ENCODE measurements at regions not wholly inside any gene's neighbourhood (a gene's known extent, or its start where the extent isn't known, plus 50 kb on each side); places are given as distances from the start of the nearest gene placed in this dataset.

GRCh38 chr22:49169074-49169744 lies 658.5 kb downstream of the BRD1 start:
- TF ChIP-seq, protein P1, sequence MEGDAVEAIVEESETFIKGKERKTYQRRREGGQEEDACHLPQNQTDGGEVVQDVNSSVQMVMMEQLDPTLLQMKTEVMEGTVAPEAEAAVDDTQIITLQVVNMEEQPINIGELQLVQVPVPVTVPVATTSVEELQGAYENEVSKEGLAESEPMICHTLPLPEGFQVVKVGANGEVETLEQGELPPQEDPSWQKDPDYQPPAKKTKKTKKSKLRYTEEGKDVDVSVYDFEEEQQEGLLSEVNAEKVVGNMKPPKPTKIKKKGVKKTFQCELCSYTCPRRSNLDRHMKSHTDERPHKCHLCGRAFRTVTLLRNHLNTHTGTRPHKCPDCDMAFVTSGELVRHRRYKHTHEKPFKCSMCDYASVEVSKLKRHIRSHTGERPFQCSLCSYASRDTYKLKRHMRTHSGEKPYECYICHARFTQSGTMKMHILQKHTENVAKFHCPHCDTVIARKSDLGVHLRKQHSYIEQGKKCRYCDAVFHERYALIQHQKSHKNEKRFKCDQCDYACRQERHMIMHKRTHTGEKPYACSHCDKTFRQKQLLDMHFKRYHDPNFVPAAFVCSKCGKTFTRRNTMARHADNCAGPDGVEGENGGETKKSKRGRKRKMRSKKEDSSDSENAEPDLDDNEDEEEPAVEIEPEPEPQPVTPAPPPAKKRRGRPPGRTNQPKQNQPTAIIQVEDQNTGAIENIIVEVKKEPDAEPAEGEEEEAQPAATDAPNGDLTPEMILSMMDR (IDR thresholded peaks at IDR 0.05; ENCODE audit: low read depth, low read length, poor library complexity, severe bottlenecking) = no peak
- no peak for TF ChIP-seq EZH2phosphoT487 (IDR thresholded peaks at IDR 0.05; ENCODE audit: borderline replicate concordance, low read length)
